Calu3 (cell line): ENCODE measurements at regions not wholly inside any gene's neighbourhood (a gene's known extent, or its start where the extent isn't known, plus 50 kb on each side); places are given as distances from the start of the nearest gene placed in this dataset.

ENCODE experiments used
- BruUV-seq: library from RNA; stranded (reverse); fragments of 400-500 nt; replicated peaks from 2 replicates; lab custom pipeline; 2021; lab: Mats Ljungman, UMichigan
- CTCF ChIA-PET: fragments of 300-600 bp; sonication (Branson Sonifier 250); formaldehyde crosslinking; loops from one replicate; lab custom pipeline; 2022; ENCODE audit warnings: antibody characterized with exemption; lab: Charles Lee
- DNase-seq: peaks from one replicate; pipeline ENCODE4 v3.0.0; 2022
- H3K27ac Mint-ChIP-seq: one replicate; pipeline ENCODE4 v1.8.0; 2022; ENCODE audit warnings: mixed read lengths; ENCODE audit not compliant: unreplicated experiment
- H3K27me3 Mint-ChIP-seq: one replicate; pipeline ENCODE4 v1.8.0; 2022; ENCODE audit warnings: mixed read lengths; ENCODE audit not compliant: unreplicated experiment
- H3K36me3 Mint-ChIP-seq: one replicate; pipeline ENCODE4 v1.8.0; 2022; ENCODE audit warnings: mild to moderate bottlenecking, moderate library complexity, mixed read lengths; ENCODE audit not compliant: insufficient read depth, unreplicated experiment
- H3K4me1 Mint-ChIP-seq: one replicate; pipeline ENCODE4 v1.8.0; 2022; ENCODE audit warnings: mild to moderate bottlenecking, low read depth, mixed read lengths; ENCODE audit not compliant: unreplicated experiment
- H3K4me3 Mint-ChIP-seq: one replicate; pipeline ENCODE4 v1.8.0; 2022; ENCODE audit warnings: mild to moderate bottlenecking, low read depth, moderate library complexity, mixed read lengths; ENCODE audit not compliant: unreplicated experiment
- H3K9me3 Mint-ChIP-seq: one replicate; pipeline ENCODE4 v1.8.0; 2022; ENCODE audit warnings: low read depth, mixed read lengths; ENCODE audit not compliant: unreplicated experiment
- intact Hi-C: fragments of 100-400 bp; cut with micrococcal nuclease; formaldehyde crosslinking; loops from one replicate; pipeline ENCODE4 v1.10.0; 2022; ENCODE audit not compliant: unreplicated experiment
- TF ChIP-seq, protein P1 (sequence below): fragments of 200-600 bp; IDR thresholded peaks from one replicate; pipeline ENCODE4 v1.8.0; 2022; ENCODE audit warnings: antibody characterized with exemption; ENCODE audit not compliant: unreplicated experiment

DNA sequence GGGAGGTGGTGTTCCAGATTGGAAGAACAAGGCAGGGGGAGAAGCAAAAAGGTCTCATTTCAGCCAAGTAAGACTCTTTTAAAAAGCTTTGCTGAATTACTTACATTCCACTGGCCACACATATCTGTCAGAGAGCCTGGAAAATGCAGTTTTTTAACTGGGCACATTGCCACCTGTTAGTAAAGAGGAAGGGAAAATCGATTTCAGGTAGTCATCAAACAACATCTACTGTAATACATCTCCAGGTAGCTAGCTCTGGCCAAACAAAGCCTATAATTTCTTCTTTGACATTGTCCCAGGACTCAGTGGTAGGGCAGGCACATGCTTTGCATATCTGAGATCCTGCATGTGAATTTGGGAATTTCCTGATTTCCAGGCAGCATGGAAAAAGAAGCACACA, 480.7 kb upstream of the SUCLG2 start:
- H3K36me3 Mint-ChIP-seq: no peaks in the 10 kb centered on the region
- no peak overlapping the region for H3K4me3 Mint-ChIP-seq

DNA sequence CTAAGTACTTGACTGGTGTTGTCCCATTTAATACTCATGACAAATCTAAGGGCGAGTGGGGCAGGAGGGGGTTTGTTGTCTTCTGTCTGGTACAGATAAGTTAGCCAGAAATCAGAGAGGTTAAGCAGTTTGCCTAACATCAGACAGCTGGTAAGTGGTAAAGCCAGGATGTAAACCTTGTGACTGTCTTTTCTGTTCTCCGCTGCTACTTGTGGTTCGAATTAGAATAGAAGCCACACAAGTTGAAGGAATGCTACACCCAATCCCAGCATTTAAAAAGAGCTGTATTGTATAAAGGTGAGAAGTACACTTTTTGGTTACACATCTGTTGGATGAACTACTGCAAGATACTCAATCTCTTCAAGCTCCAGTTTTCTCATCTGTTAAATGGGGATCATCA, 474.7 kb upstream of the SUCLG2 start:
- Mint-ChIP-seq H3K36me3 (no peaks in the 10 kb centered on the region), H3K4me1 (no peaks in the 10 kb centered on the region), H3K27me3 (peaks cover 17% of the 10 kb centered on the region), H3K27ac (no peak overlapping the region), H3K9me3 (peaks cover 2% of the 10 kb centered on the region), H3K4me3 (no peak overlapping the region)
- DNase-seq: no peak
- TF ChIP-seq, protein P1, sequence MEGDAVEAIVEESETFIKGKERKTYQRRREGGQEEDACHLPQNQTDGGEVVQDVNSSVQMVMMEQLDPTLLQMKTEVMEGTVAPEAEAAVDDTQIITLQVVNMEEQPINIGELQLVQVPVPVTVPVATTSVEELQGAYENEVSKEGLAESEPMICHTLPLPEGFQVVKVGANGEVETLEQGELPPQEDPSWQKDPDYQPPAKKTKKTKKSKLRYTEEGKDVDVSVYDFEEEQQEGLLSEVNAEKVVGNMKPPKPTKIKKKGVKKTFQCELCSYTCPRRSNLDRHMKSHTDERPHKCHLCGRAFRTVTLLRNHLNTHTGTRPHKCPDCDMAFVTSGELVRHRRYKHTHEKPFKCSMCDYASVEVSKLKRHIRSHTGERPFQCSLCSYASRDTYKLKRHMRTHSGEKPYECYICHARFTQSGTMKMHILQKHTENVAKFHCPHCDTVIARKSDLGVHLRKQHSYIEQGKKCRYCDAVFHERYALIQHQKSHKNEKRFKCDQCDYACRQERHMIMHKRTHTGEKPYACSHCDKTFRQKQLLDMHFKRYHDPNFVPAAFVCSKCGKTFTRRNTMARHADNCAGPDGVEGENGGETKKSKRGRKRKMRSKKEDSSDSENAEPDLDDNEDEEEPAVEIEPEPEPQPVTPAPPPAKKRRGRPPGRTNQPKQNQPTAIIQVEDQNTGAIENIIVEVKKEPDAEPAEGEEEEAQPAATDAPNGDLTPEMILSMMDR: no peak
- no TSS peak for BruUV-seq
- intact Hi-C loops: no loop called here
- CTCF ChIA-PET: no interaction called here

More for the DNA sequence above, 480.7 kb upstream of the SUCLG2 start:
- H3K27ac Mint-ChIP-seq: no peak overlapping the region
- no peaks in the 10 kb centered on the region for H3K4me1 Mint-ChIP-seq
- no peaks in the 10 kb centered on the region for H3K9me3 Mint-ChIP-seq
- TF ChIP-seq, protein P1: no peak
- peaks cover 14% of the 10 kb centered on the region for H3K27me3 Mint-ChIP-seq
- intact Hi-C loops: no loop called here
- CTCF ChIA-PET: interaction anchor here (0.6 kb wide), 1 partner anchor 46 kb away, joined by 4 read pairs; no protein-coding TSS in a partner anchor
- peak; percentile 13 for DNase-seq
- BruUV-seq: no TSS peak

DNA sequence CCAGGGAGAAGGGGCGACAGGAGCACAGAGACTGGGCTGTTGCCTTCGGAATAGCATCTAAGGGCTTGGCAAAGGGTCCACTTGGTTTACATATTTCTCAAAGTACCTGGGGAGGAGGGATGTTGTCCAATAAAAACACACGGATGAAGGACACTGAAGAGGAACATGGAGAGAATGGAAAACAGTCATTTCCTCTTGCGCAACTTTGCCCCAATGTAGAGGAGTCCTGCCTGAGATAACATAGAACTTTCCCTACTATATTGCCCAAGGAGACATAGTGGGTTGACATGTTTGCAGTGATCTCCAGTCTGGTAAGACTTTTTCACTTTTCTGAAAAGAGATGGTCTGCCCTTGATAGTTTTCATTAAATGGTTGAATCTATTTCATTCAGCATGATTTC, 468.8 kb upstream of the SUCLG2 start:
- CTCF ChIA-PET: no interaction called here
- no peak overlapping the region for H3K4me3 Mint-ChIP-seq
- intact Hi-C loops: no loop called here
- no peaks in the 10 kb centered on the region for H3K4me1 Mint-ChIP-seq
- BruUV-seq: no TSS peak
- H3K36me3 Mint-ChIP-seq: no peaks in the 10 kb centered on the region
- peaks cover 2% of the 10 kb centered on the region for H3K9me3 Mint-ChIP-seq
- no peak for DNase-seq
- TF ChIP-seq, protein P1: no peak
- no peaks in the 10 kb centered on the region for H3K27me3 Mint-ChIP-seq
- no peak overlapping the region for H3K27ac Mint-ChIP-seq

DNA sequence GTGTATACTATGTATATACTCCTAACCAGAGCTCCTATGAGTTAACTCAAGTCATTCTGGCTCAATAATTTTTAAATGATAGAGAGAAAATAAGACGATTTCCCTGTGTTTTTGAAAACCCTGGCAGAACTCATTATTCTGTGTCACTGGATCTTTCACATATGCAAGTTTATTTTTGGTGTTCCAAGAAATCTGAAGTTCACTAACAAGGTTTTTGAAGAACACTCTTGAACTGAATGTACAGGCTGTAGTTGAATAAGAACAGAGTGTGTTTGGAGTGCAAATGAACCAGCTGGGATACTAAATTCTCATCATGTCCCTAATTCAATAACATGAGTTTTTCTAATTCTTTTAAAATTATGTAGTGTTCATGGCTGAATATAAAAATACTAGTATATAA, 466.9 kb upstream of the SUCLG2 start:
- intact Hi-C loops: no loop called here
- H3K9me3 Mint-ChIP-seq: no peaks in the 10 kb centered on the region
- H3K4me3 Mint-ChIP-seq: no peak overlapping the region
- no TSS peak for BruUV-seq
- H3K27me3 Mint-ChIP-seq: no peaks in the 10 kb centered on the region
- no peaks in the 10 kb centered on the region for H3K36me3 Mint-ChIP-seq
- H3K4me1 Mint-ChIP-seq: no peaks in the 10 kb centered on the region
- CTCF ChIA-PET: no interaction called here
- no peak for DNase-seq
- H3K27ac Mint-ChIP-seq: no peak overlapping the region
- TF ChIP-seq, protein P1: no peak
